ENCODE measurements at regions not wholly inside any gene's neighbourhood (a gene's known extent, or its start where the extent isn't known, plus 50 kb on each side); places are given as distances from the start of the nearest gene placed in this dataset.

- FAIRE-seq (no peak), DNase-seq (ENCODE audit: low read depth, low spot score) (no peak)
- Histone ChIP-seq H3K4me2 (ENCODE audit: control insufficient read depth, extremely low read depth, insufficient read depth, low read depth, low read length) (no peak overlapping the region), H3K79me2 (ENCODE audit: control insufficient read depth, insufficient read depth, low read length) (no peaks in the 10 kb centered on the region), H3K27ac (ENCODE audit: control insufficient read depth, insufficient read depth, low read length) (no peak overlapping the region), H3K9ac (ENCODE audit: control insufficient read depth, extremely low read depth, insufficient read depth, low read length) (no peak overlapping the region), H3K27me3 (ENCODE audit: control insufficient read depth, extremely low read depth, insufficient read depth, low read length) (no peaks in the 10 kb centered on the region), H4K20me1 (ENCODE audit: control insufficient read depth, extremely low read depth, insufficient read depth, low read length) (no peaks in the 10 kb centered on the region), H3K9me1 (ENCODE audit: control insufficient read depth, extremely low read depth, insufficient read depth, low read length) (no peaks in the 10 kb centered on the region), H3K4me1 (ENCODE audit: control insufficient read depth, extremely low read depth, insufficient read depth, low read length) (no peaks in the 10 kb centered on the region), H3K36me3 (ENCODE audit: control insufficient read depth in 2 of 2, extremely low read depth in 1 of 2, insufficient read depth in 2 of 2, low read length in 2 of 2) (no peaks in the 10 kb centered on the region), H3K9me3 (ENCODE audit: control insufficient read depth, low read depth, low read length) (no peaks in the 10 kb centered on the region), H2AFZ (ENCODE audit: control insufficient read depth, low read length) (no peak overlapping the region), H3K4me3 (ENCODE audit: control insufficient read depth in 2 of 3, extremely low read depth in 1 of 3, insufficient read depth in 2 of 3, low read depth in 1 of 3, low read length in 3 of 3) (no peak overlapping the region)
- TF ChIP-seq, protein P1, sequence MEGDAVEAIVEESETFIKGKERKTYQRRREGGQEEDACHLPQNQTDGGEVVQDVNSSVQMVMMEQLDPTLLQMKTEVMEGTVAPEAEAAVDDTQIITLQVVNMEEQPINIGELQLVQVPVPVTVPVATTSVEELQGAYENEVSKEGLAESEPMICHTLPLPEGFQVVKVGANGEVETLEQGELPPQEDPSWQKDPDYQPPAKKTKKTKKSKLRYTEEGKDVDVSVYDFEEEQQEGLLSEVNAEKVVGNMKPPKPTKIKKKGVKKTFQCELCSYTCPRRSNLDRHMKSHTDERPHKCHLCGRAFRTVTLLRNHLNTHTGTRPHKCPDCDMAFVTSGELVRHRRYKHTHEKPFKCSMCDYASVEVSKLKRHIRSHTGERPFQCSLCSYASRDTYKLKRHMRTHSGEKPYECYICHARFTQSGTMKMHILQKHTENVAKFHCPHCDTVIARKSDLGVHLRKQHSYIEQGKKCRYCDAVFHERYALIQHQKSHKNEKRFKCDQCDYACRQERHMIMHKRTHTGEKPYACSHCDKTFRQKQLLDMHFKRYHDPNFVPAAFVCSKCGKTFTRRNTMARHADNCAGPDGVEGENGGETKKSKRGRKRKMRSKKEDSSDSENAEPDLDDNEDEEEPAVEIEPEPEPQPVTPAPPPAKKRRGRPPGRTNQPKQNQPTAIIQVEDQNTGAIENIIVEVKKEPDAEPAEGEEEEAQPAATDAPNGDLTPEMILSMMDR (optimal IDR thresholded peaks at IDR 0.05 in 1 of 3, IDR thresholded peaks at IDR 0.05 in 1 of 3, conservative IDR thresholded peaks at IDR 0.05 in 1 of 3; ENCODE audit: extremely low read depth in 1 of 3, insufficient read depth in 2 of 3, low read length in 3 of 3) = no peak
- no peak for TF ChIP-seq EZH2 (IDR thresholded peaks at IDR 0.05; ENCODE audit: low read length)
- dilution Hi-C loops (cut with MboI; ENCODE audit: extremely low pct_ligation_motif_present, low sequenced_read_pairs) = no loop called here
Measured at GRCh38 chr14:44829021-44829420, 132.7 kb downstream of the KLHL28 start.

DNA sequence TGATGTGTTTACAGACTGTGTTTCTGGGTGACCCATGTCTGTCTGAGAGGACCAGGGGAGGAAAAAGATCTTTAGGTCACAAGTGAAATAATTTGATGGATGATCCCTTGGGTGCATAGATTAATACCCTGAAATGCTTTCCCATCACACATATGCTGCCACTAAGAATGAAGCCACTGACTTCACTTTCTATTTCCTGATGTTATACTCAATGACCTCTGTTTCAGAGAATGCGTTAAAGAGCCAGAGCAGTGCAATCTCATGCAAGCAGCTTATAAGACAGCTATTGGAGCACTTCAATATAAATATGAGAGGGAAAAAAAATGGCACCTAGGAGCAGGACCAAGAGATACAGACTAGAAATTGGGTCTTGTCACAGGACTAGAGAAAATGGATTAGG lies 133.7 kb downstream of the KLHL28 start:
- Histone ChIP-seq H3K4me2 (ENCODE audit: control insufficient read depth, extremely low read depth, insufficient read depth, low read depth, low read length) (no peak overlapping the region), H3K27ac (ENCODE audit: control insufficient read depth, insufficient read depth, low read length) (no peak overlapping the region), H3K4me3 (ENCODE audit: control insufficient read depth in 2 of 3, extremely low read depth in 1 of 3, insufficient read depth in 2 of 3, low read depth in 1 of 3, low read length in 3 of 3) (no peak overlapping the region), H3K27me3 (ENCODE audit: control insufficient read depth, extremely low read depth, insufficient read depth, low read length) (no peaks in the 10 kb centered on the region), H2AFZ (ENCODE audit: control insufficient read depth, low read length) (no peak overlapping the region), H3K36me3 (ENCODE audit: control insufficient read depth in 2 of 2, extremely low read depth in 1 of 2, insufficient read depth in 2 of 2, low read length in 2 of 2) (no peaks in the 10 kb centered on the region), H3K9me3 (ENCODE audit: control insufficient read depth, low read depth, low read length) (no peaks in the 10 kb centered on the region), H3K9me1 (ENCODE audit: control insufficient read depth, extremely low read depth, insufficient read depth, low read length) (no peaks in the 10 kb centered on the region), H3K79me2 (ENCODE audit: control insufficient read depth, insufficient read depth, low read length) (no peaks in the 10 kb centered on the region), H3K9ac (ENCODE audit: control insufficient read depth, extremely low read depth, insufficient read depth, low read length) (no peak overlapping the region), H4K20me1 (ENCODE audit: control insufficient read depth, extremely low read depth, insufficient read depth, low read length) (no peaks in the 10 kb centered on the region), H3K4me1 (ENCODE audit: control insufficient read depth, extremely low read depth, insufficient read depth, low read length) (no peaks in the 10 kb centered on the region)
- DNase-seq (ENCODE audit: low read depth, low spot score) = no peak
- FAIRE-seq = no peak
- TF ChIP-seq, protein P1 (optimal IDR thresholded peaks at IDR 0.05 in 1 of 3, IDR thresholded peaks at IDR 0.05 in 1 of 3, conservative IDR thresholded peaks at IDR 0.05 in 1 of 3; ENCODE audit: extremely low read depth in 1 of 3, insufficient read depth in 2 of 3, low read length in 3 of 3) = no peak
- TF ChIP-seq EZH2 (IDR thresholded peaks at IDR 0.05; ENCODE audit: low read length) = no peak
- dilution Hi-C loops (cut with MboI; ENCODE audit: extremely low pct_ligation_motif_present, low sequenced_read_pairs) = no loop called here

All from keratinocyte (primary cell).